H1 (cell line): ENCODE measurements at regions not wholly inside any gene's neighbourhood (a gene's known extent, or its start where the extent isn't known, plus 50 kb on each side); places are given as distances from the start of the nearest gene placed in this dataset.

Experiments
- CHD2 ChIP-seq: IDR thresholded peaks from 2 replicates; pipeline ENCODE4 v1.6.1; 2012; ENCODE audit warnings: low read length, improper control_type of control experiment
- HDAC2 ChIP-seq, 2 experiments: fragments of 300-600 bp in 1 of 2; sonication (generic) in 1 of 2; IDR thresholded peaks; 2 replicates each; pipeline ENCODE4 v1.6.1; 2011 to 2012; ENCODE audit warnings: low read depth in 2 of 2, low read length in 2 of 2, mild to moderate bottlenecking in 2 of 2, moderate library complexity in 2 of 2, borderline replicate concordance in 1 of 2, inconsistent platforms in 1 of 2
- JUN ChIP-seq: IDR thresholded peaks from 2 replicates; pipeline ENCODE4 v1.6.1; 2011; ENCODE audit warnings: low read depth, mild to moderate bottlenecking, improper control_type of control experiment, low read length
- KDM1A ChIP-seq: fragments of 200-600, 300-600 bp; sonication (generic); IDR thresholded peaks from 2 replicates; pipeline ENCODE4 v1.7.1; 2016; ENCODE audit warnings: mild to moderate bottlenecking, low read length, borderline replicate concordance
- NANOG ChIP-seq: IDR thresholded peaks from 2 replicates; pipeline ENCODE4 v1.6.1; 2011; ENCODE audit warnings: low read length, low read depth, mild to moderate bottlenecking, inconsistent platforms; ENCODE audit not compliant: insufficient read depth, poor library complexity, severe bottlenecking
- TCF12 ChIP-seq: IDR thresholded peaks from 2 replicates; pipeline ENCODE4 v1.6.1; 2011; ENCODE audit warnings: low read depth, mild to moderate bottlenecking, low read length
- TEAD4 ChIP-seq: IDR thresholded peaks from 2 replicates; pipeline ENCODE4 v1.6.1; 2012; ENCODE audit warnings: low read depth, low read length, inconsistent platforms, mixed read lengths
- TF ChIP-seq, protein P1 (sequence below), 3 experiments: IDR thresholded peaks; 1 replicate in 2 of 3; 2 replicates in 1 of 3; pipeline versions ENCODE4 v1.5.1 to v1.6.1; 2011; ENCODE audit warnings: low read length in 3 of 3, mild to moderate bottlenecking in 3 of 3, inconsistent platforms in 2 of 3, low read depth in 1 of 3, moderate library complexity in 1 of 3; ENCODE audit not compliant: insufficient read depth in 1 of 3; ENCODE audit errors: control extremely low read depth in 1 of 3

DNA sequence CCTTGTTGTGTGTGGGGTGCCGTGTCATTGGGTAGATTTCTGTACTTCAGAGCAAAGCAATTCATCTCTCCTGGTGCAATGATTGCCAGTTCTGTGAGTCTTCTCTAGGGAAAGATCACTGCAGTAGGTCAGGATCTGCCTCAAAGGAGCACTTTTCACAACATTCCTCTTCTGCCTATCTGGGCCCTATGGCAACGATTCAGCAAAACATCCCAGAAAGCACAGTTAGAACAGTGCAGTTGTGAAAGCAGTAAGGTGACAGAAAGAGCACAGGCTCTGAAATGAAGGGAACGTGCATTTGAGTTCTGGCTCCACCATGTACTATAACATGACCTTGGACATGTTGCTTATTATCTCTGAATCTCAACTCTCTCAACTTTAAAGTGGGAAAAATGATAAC, 178.5 kb upstream of the N4BP1 start:
- no peak for TF ChIP-seq TEAD4
- TF ChIP-seq TCF12, result no peak
- TF ChIP-seq, protein P1, sequence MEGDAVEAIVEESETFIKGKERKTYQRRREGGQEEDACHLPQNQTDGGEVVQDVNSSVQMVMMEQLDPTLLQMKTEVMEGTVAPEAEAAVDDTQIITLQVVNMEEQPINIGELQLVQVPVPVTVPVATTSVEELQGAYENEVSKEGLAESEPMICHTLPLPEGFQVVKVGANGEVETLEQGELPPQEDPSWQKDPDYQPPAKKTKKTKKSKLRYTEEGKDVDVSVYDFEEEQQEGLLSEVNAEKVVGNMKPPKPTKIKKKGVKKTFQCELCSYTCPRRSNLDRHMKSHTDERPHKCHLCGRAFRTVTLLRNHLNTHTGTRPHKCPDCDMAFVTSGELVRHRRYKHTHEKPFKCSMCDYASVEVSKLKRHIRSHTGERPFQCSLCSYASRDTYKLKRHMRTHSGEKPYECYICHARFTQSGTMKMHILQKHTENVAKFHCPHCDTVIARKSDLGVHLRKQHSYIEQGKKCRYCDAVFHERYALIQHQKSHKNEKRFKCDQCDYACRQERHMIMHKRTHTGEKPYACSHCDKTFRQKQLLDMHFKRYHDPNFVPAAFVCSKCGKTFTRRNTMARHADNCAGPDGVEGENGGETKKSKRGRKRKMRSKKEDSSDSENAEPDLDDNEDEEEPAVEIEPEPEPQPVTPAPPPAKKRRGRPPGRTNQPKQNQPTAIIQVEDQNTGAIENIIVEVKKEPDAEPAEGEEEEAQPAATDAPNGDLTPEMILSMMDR (IDR thresholded peaks at IDR 0.05; ENCODE audit: control extremely low read depth in 1 of 3, insufficient read depth in 1 of 3, low read depth in 1 of 3, low read length in 3 of 3), result no peak
- TF ChIP-seq JUN, result no peak
- TF ChIP-seq CHD2, result no peak
- TF ChIP-seq KDM1A, result no peak
- no peak for TF ChIP-seq HDAC2 (IDR thresholded peaks at IDR 0.05; ENCODE audit: borderline replicate concordance in 1 of 2, low read depth in 2 of 2, low read length in 2 of 2)
- no peak for TF ChIP-seq NANOG
